GM20000 (cell line): ENCODE measurements at regions not wholly inside any gene's neighbourhood (a gene's known extent, or its start where the extent isn't known, plus 50 kb on each side); places are given as distances from the start of the nearest gene placed in this dataset.

Experiments used
- DNase-seq: peaks from one replicate; pipeline ENCODE4 v3.0.0; 2012; ENCODE audit warnings: low spot score
- CTCF ChIP-seq: IDR thresholded peaks from 2 replicates; pipeline ENCODE4 v1.5.1; 2012; ENCODE audit warnings: mild to moderate bottlenecking, control low read depth; ENCODE audit errors: extremely low read depth, missing control alignments

- DNase-seq: no peak
- no peak for TF ChIP-seq CTCF
Observed at GRCh38 chr9:119453490-119453911, 84.3 kb upstream of the BRINP1 start.

GRCh38 chr9:119451426-119451825, 82.2 kb upstream of the BRINP1 start:
- TF ChIP-seq CTCF: no peak
- DNase-seq: no peak

GRCh38 chr9:119443179-119443578, 73.9 kb upstream of the BRINP1 start:
- DNase-seq: no peak
- TF ChIP-seq CTCF: no peak

- no peak for DNase-seq
- no peak for TF ChIP-seq CTCF
Observed at GRCh38 chr9:119441832-119442231, 72.6 kb upstream of the BRINP1 start.

- no peak for DNase-seq
- TF ChIP-seq CTCF: no peak
Observed at GRCh38 chr9:119441338-119441737, 72.1 kb upstream of the BRINP1 start.

- no peak for TF ChIP-seq CTCF
- no peak for DNase-seq
Observed at GRCh38 chr9:119436261-119436660, 67.0 kb upstream of the BRINP1 start.

- TF ChIP-seq CTCF: no peak
- no peak for DNase-seq
Observed at GRCh38 chr9:119435076-119435475, 65.8 kb upstream of the BRINP1 start.
